Nephron progenitor cell (in vitro differentiated cells): ENCODE measurements at regions not wholly inside any gene's neighbourhood (a gene's known extent, or its start where the extent isn't known, plus 50 kb on each side); places are given as distances from the start of the nearest gene placed in this dataset.

Source experiments
- DNase-seq: peaks from one replicate; pipeline ENCODE4 v3.0.0; 2021
- H3K27ac Mint-ChIP-seq: 2 replicates; pipeline ENCODE4 v1.8.0; 2021; ENCODE audit warnings: mild to moderate bottlenecking, moderate library complexity, mixed read lengths
- H3K27me3 Mint-ChIP-seq: 2 replicates; pipeline ENCODE4 v1.8.0; 2021; ENCODE audit warnings: mild to moderate bottlenecking, low read depth, mixed read lengths; ENCODE audit not compliant: poor library complexity
- H3K36me3 Mint-ChIP-seq: 2 replicates; pipeline ENCODE4 v1.8.0; 2021; ENCODE audit warnings: low read depth, mixed read lengths
- H3K4me1 Mint-ChIP-seq: 2 replicates; pipeline ENCODE4 v1.8.0; 2021; ENCODE audit warnings: mixed read lengths
- H3K4me3 Mint-ChIP-seq: 2 replicates; pipeline ENCODE4 v1.8.0; 2021; ENCODE audit warnings: mild to moderate bottlenecking, moderate library complexity, mixed read lengths
- H3K9me3 Mint-ChIP-seq: 2 replicates; pipeline ENCODE4 v1.8.0; 2021; ENCODE audit warnings: mild to moderate bottlenecking, moderate library complexity, mixed read lengths
- TF ChIP-seq, protein P1 (sequence below): fragments of 200-600 bp; sonication (generic); IDR thresholded peaks from 2 replicates; pipeline ENCODE4 v1.5.0; 2021; ENCODE audit warnings: antibody characterized with exemption

DNA sequence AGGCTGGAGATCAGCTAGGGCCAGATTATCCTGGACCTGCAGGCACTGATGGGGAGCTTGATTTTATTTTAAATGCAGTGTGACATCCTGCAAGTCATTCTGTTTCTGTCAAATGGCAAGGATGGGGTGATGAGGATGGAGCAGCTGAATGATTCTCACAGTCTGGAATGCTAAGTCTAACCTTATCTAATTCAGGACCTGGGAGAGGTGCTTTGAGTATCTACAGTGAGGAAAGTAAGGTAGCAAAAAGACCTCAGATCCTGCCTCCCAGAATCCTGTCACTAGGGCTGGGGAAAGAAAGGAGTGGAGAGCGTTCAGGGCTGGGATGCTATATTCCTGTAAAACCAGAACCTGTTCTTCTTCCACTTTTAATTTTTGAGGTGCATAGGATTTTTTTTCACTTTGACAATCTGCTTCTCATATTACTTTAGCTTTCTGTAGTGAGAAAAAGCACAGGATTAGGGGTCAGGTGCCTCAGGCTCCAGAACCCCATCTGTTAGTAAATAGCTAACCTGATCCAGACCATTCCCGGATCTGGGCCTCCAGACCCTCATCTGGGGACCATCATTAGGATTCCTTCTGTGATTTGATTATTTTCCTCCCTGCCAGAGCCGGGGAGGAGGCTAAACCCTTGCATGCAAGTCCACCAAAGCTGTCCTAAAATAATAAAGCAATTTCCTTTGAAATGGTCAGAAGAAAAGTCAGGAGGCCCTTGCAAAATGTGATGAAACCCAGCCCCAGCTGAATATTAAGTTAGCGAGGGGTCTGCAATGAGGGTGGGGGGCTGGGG lies 54.7 kb downstream of the ASCL1 start:
- H3K9me3 Mint-ChIP-seq = no peaks in the 10 kb centered on the region
- H3K4me1 Mint-ChIP-seq = peaks cover 28% of the 10 kb centered on the region
- peaks cover 11% of the 10 kb centered on the region for H3K27me3 Mint-ChIP-seq
- H3K36me3 Mint-ChIP-seq = no peaks in the 10 kb centered on the region
- peak overlapping the region; percentile 34 for H3K27ac Mint-ChIP-seq
- no peak for DNase-seq
- no peak overlapping the region for H3K4me3 Mint-ChIP-seq
- TF ChIP-seq, protein P1, sequence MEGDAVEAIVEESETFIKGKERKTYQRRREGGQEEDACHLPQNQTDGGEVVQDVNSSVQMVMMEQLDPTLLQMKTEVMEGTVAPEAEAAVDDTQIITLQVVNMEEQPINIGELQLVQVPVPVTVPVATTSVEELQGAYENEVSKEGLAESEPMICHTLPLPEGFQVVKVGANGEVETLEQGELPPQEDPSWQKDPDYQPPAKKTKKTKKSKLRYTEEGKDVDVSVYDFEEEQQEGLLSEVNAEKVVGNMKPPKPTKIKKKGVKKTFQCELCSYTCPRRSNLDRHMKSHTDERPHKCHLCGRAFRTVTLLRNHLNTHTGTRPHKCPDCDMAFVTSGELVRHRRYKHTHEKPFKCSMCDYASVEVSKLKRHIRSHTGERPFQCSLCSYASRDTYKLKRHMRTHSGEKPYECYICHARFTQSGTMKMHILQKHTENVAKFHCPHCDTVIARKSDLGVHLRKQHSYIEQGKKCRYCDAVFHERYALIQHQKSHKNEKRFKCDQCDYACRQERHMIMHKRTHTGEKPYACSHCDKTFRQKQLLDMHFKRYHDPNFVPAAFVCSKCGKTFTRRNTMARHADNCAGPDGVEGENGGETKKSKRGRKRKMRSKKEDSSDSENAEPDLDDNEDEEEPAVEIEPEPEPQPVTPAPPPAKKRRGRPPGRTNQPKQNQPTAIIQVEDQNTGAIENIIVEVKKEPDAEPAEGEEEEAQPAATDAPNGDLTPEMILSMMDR = no peak

- Mint-ChIP-seq H3K27ac (no peak overlapping the region), H3K4me1 (peaks cover 28% of the 10 kb centered on the region), H3K9me3 (no peaks in the 10 kb centered on the region), H3K36me3 (no peaks in the 10 kb centered on the region), H3K27me3 (peaks cover 12% of the 10 kb centered on the region), H3K4me3 (no peak overlapping the region)
- TF ChIP-seq, protein P1 = no peak
- DNase-seq = peak; percentile 29
These were observed 55.4 kb downstream of the ASCL1 start for GRCh38 chr12:103012884-103013283.

DNA sequence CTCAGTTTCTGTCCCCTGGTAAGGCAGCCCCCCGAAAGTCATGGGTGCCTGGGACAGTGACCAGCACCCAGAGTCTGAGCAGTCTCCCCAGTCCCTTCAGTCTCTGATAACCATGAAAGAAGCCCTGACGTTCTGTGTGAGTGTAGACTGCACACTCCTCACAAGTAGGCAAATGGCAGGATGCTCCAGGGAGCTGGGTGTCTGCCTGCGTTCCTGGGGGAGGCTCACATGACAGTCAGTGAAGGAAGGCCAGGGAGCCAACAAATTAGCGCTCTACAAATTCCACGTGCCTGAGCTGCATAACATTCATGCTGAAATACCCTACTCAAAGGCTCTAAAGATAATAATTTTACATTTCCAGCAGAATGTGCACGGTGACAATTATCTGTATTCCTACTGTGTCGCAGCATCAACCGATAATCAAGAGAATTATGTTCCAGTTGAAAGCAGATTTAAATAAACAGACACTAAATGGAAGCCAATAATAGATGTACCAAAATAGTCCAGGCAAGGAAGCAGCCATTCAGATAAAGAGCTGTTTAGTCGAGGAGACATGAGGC lies 56.3 kb downstream of the ASCL1 start:
- TF ChIP-seq, protein P1 = no peak
- no peak overlapping the region for H3K27ac Mint-ChIP-seq

GRCh38 chr12:103016381-103016780 lies 58.9 kb downstream of the ASCL1 start:
- no peak for DNase-seq
- Mint-ChIP-seq H3K27me3 (peaks cover 8% of the 10 kb centered on the region), H3K36me3 (no peaks in the 10 kb centered on the region), H3K4me3 (no peak overlapping the region), H3K4me1 (peaks cover 28% of the 10 kb centered on the region), H3K9me3 (no peaks in the 10 kb centered on the region), H3K27ac (no peak overlapping the region)
- TF ChIP-seq, protein P1 = no peak

More for the DNA sequence above, 56.3 kb downstream of the ASCL1 start:
- Mint-ChIP-seq H3K27me3 (peaks cover 12% of the 10 kb centered on the region), H3K4me3 (no peak overlapping the region), H3K9me3 (no peaks in the 10 kb centered on the region), H3K4me1 (peaks cover 28% of the 10 kb centered on the region), H3K36me3 (no peaks in the 10 kb centered on the region)
- no peak for DNase-seq

- Mint-ChIP-seq H3K36me3 (no peaks in the 10 kb centered on the region), H3K9me3 (no peaks in the 10 kb centered on the region), H3K27me3 (peaks cover 12% of the 10 kb centered on the region), H3K4me3 (no peak overlapping the region), H3K4me1 (no peaks in the 10 kb centered on the region), H3K27ac (no peak overlapping the region)
- DNase-seq = no peak
- TF ChIP-seq, protein P1 = no peak
These were observed 63.4 kb downstream of the ASCL1 start for GRCh38 chr12:103020839-103021238.
